ENCODE measurements at regions not wholly inside any gene's neighbourhood (a gene's known extent, or its start where the extent isn't known, plus 50 kb on each side); places are given as distances from the start of the nearest gene placed in this dataset.

DNA sequence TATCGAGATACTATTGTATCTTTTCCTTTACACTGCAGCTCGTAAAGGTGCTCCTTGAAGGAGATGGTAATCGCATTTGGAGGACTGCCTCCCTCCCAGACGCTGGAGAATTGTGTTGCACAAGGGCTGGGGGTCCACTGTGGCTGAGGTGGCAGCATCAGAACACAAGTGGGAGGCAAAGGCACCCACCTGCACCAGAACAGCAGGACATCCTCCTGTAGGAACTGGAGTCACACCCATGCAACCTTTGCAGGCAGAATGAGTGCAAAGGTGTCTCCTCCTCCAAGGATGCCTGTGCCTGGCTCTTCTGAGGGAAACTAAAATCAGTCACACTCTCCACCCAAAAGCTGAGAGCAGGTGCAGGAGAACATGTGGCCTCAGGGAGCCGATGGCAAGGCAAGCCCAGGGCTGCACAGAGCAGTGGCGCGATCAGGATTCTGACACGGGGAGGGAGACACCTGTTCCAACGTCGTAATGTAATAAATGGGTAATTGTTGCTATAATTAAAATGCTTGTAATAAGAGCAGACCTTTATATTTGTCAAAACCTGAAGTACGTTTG, 1501.4 kb downstream of the TBC1D22A start:
- in situ Hi-C loops (cut with HindIII; ENCODE audit: low sequenced_read_pairs), result no loop called here
- TF ChIP-seq, protein P1, sequence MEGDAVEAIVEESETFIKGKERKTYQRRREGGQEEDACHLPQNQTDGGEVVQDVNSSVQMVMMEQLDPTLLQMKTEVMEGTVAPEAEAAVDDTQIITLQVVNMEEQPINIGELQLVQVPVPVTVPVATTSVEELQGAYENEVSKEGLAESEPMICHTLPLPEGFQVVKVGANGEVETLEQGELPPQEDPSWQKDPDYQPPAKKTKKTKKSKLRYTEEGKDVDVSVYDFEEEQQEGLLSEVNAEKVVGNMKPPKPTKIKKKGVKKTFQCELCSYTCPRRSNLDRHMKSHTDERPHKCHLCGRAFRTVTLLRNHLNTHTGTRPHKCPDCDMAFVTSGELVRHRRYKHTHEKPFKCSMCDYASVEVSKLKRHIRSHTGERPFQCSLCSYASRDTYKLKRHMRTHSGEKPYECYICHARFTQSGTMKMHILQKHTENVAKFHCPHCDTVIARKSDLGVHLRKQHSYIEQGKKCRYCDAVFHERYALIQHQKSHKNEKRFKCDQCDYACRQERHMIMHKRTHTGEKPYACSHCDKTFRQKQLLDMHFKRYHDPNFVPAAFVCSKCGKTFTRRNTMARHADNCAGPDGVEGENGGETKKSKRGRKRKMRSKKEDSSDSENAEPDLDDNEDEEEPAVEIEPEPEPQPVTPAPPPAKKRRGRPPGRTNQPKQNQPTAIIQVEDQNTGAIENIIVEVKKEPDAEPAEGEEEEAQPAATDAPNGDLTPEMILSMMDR (IDR thresholded peaks at IDR 0.05; ENCODE audit: low read depth, low read length, missing control alignments), result no peak
- no peak for DNase-seq (ENCODE audit: low read depth)
- no peak overlapping the region for H3K4me3 ChIP-seq (ENCODE audit: low read depth, low read length)

DNA sequence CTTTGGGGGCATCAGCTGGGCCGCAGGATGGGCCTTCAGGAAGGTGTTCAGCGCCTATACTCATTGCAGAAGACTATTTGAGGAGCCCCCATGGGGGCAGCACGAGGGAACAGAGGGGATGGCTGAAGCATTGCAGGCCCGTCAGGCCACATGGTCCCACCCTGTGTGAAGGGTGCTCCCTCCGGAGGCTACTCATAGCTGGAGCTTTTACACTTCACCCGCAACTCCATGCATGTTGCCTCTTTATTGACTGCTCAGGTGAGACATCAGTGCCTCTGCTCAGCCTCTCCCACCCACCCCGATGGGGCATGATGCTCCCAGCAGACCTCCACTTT, 1500.9 kb downstream of the TBC1D22A start:
- TF ChIP-seq, protein P1 (IDR thresholded peaks at IDR 0.05; ENCODE audit: low read depth, low read length, missing control alignments), result no peak
- no peak overlapping the region for H3K4me3 ChIP-seq (ENCODE audit: low read depth, low read length)
- in situ Hi-C loops (cut with HindIII; ENCODE audit: low sequenced_read_pairs), result no loop called here
- DNase-seq (ENCODE audit: low read depth), result no peak

DNA sequence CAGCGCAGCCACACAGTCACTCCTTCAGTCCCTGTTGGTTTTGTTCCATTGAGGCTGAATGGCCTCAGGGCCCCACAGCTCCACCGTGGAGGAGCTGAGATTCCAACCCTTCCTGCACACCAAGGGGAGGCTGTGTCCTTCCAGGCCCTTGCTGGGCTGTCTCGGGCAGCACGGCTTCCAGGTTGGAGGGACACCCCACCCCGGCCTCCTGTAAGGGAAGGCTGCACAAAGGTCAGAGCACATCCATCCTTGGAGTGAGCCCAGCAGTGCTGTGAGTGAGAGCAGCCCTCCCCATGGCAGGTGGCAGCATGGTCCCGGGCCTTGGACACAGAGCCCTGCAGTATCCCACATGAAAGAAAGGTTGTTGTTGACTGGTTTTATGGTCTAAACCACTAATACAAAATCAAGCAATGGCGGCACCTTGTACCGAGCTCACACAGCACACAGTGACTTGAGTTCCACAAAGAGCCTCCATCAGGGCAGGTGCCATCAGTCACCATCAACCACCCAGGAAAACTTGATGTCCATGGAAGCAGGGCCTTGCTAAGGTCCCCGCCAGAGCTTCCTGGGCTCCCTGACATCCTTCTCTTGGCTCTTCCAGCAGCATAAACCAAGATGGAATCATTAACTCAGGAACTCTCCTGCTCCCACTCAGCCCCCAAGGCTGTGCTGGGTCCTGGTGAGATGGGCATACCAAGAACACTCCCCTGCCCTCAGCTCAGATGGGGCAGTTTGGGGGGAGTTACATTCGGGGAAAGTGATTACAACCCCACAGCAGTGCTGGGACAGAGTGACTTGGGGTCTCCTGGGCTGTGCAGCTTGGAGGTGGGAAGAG, 1500.4 kb downstream of the TBC1D22A start:
- in situ Hi-C loops (cut with HindIII; ENCODE audit: low sequenced_read_pairs), result no loop called here
- DNase-seq (ENCODE audit: low read depth), result no peak
- TF ChIP-seq, protein P1 (IDR thresholded peaks at IDR 0.05; ENCODE audit: low read depth, low read length, missing control alignments), result no peak
- no peak overlapping the region for H3K4me3 ChIP-seq (ENCODE audit: low read depth, low read length)

DNA sequence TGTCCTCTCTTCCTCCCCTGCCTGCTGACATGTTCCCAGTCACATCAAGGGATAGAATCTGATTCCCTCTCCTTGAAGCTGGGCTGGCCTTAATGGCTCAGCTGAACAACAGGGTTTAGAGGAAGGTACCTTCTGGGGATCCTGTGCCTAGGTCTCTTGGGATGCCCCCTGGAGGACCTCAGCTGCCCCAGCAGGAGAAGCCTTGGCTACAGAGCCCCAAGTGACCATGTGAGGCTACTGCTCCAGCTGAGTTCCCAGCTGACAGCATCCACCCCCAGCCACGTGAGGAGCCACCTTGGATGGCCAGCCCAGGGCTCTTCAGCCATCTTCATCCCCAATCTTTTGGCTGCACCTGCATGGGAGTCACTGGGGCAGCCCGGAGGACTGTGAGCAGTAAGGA, 1499.3 kb downstream of the TBC1D22A start:
- no peak for DNase-seq (ENCODE audit: low read depth)
- TF ChIP-seq, protein P1 (IDR thresholded peaks at IDR 0.05; ENCODE audit: low read depth, low read length, missing control alignments), result no peak
- H3K4me3 ChIP-seq (ENCODE audit: low read depth, low read length), result no peak overlapping the region
- in situ Hi-C loops (cut with HindIII; ENCODE audit: low sequenced_read_pairs), result no loop called here

DNA sequence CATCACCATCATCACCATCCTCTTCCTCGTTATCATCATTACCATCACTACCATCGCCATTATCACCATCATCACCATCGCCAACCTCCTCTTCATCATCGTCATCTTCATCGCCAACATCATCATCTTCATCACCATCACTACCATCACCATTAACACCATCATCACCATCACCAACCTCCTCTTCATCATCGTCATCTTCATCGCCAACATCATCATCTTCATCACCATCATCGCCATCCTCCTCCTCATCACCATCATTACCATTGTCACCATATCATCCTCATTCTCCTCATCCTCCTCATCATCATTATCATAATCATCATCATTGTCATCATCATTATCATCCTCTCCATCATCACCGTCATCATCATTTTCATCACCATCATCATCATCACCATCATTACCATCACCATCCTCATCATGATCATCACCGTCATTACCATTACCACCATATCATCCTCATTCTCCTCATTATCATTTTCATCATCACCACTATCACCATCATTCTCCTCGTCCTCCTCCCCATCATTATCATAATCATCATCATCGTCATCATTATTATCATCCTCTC, 1498.7 kb downstream of the TBC1D22A start:
- in situ Hi-C loops (cut with HindIII; ENCODE audit: low sequenced_read_pairs), result no loop called here
- no peak for DNase-seq (ENCODE audit: low read depth)
- H3K4me3 ChIP-seq (ENCODE audit: low read depth, low read length), result no peak overlapping the region
- TF ChIP-seq, protein P1 (IDR thresholded peaks at IDR 0.05; ENCODE audit: low read depth, low read length, missing control alignments), result no peak

DNA sequence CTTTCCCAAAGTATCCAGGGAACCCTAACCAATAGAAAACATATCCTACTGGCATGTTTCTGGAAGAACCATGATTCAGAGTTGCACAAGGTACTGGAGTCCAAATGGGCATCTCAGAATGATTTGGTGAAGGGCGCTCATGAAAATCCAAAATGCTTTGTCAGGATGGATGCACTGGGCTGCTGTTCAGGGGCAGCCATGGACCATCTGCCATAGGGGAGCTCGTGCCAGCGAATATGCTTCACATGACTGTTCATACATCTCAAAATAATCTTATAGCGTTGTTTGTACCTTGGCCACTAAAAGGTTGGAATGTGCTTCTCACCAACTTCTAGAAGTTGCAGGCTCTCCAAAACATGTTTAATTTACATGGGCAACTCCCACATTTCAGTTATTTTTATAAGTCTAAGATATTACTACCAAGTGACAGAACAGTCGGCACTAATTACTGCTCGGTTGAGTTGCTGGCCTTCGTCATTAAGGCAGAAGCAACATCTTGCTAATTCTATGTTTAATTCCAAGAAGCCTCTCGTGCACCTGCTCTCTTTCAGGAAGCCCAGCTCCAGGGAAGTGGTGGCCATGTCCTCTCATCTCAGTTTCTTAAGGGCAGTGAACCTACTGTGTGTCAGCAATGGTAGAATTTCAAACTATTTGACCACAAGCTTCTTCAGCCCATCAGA, 1497.7 kb downstream of the TBC1D22A start:
- in situ Hi-C loops (cut with HindIII; ENCODE audit: low sequenced_read_pairs), result no loop called here
- DNase-seq (ENCODE audit: low read depth), result no peak
- no peak overlapping the region for H3K4me3 ChIP-seq (ENCODE audit: low read depth, low read length)
- TF ChIP-seq, protein P1 (IDR thresholded peaks at IDR 0.05; ENCODE audit: low read depth, low read length, missing control alignments), result no peak
